ENCODE measurements at regions not wholly inside any gene's neighbourhood (a gene's known extent, or its start where the extent isn't known, plus 50 kb on each side); places are given as distances from the start of the nearest gene placed in this dataset.

GRCh38 chr4:24443200-24443599 lies 141.2 kb downstream of the DHX15 start:
- Histone ChIP-seq H3K9ac (ENCODE audit: insufficient read depth in 1 of 2, low read depth in 2 of 2, low read length in 2 of 2) (no peak overlapping the region), H4K20me1 (replicated peaks; ENCODE audit: control insufficient read depth, insufficient read depth, low read length) (no peaks in the 10 kb centered on the region), H3K9me3 (replicated peaks; ENCODE audit: control insufficient read depth, insufficient read depth, low read depth, low read length) (no peaks in the 10 kb centered on the region), H3K36me3 (ENCODE audit: control insufficient read depth, insufficient read depth, low read length) (no peaks in the 10 kb centered on the region), H3K27me3 (ENCODE audit: control insufficient read depth in 2 of 2, insufficient read depth in 2 of 2, low read length in 2 of 2) (peaks cover 0 to 3% of the 10 kb centered on the region in 2 experiments; a peak in 1 of 5 replicates), H2AFZ (ENCODE audit: low read depth, low read length) (no peak overlapping the region), H3K79me2 (ENCODE audit: control insufficient read depth, insufficient read depth, low read length) (no peaks in the 10 kb centered on the region), H3K27ac (ENCODE audit: extremely low read depth, low read depth, low read length) (no peak overlapping the region), H3K4me2 (ENCODE audit: insufficient read depth, low read length) (no peak overlapping the region), H3K4me1 (replicated peaks in 1 of 2; ENCODE audit: control insufficient read depth in 2 of 2, insufficient read depth in 2 of 2, low read length in 2 of 2) (no peaks in the 10 kb centered on the region), H3K4me3 (no peak overlapping the region), H3K9me1 (ENCODE audit: control insufficient read depth, insufficient read depth, low read length) (no peaks in the 10 kb centered on the region)
- WGBS (ENCODE audit: insufficient coverage, low coverage, missing lambda C conversion rate): 0% methylated on average over 3 of the region's 4 CpGs
- no peak for ATAC-seq
- ChIA-PET POLR2A (no interaction called here), CTCF (ENCODE audit: low intra/inter-chr PET ratio) (no interaction called here)
- intact Hi-C loops (cut with micrococcal nuclease) (no loop called here), in situ Hi-C loops (cut with MboI) (no loop called here)
- FAIRE-seq: no peak
- no TSS peak for BruUV-seq (replicated peaks)
- DNase-seq (ENCODE audit: extremely low read depth in 1 of 4, low spot score in 3 of 4): no peak
- TF ChIP-seq TAF1 (IDR thresholded peaks at IDR 0.05; ENCODE audit: control insufficient read depth, extremely low read depth, insufficient read depth, low read length, severe bottlenecking) (no peak), PML (IDR thresholded peaks at IDR 0.05; ENCODE audit: low read length) (no peak), CREB3L1 (IDR thresholded peaks at IDR 0.05; ENCODE audit: borderline replicate concordance, low read depth) (no peak), NCOA4 (IDR thresholded peaks at IDR 0.05; ENCODE audit: partially characterized antibody) (no peak), ATF3 (IDR thresholded peaks at IDR 0.05) (peak; percentile 64), ATF3 (CRISPR knock-in tag; conservative IDR thresholded peaks at IDR 0.05) (no peak), NR2C2 (CRISPR knock-in tag; IDR thresholded peaks at IDR 0.05) (no peak), NR2C2 (tag; IDR thresholded peaks at IDR 0.05) (no peak), JUND (IDR thresholded peaks at IDR 0.05; ENCODE audit: borderline replicate concordance, low read depth, low read length) (no peak), JUND (tag; IDR thresholded peaks at IDR 0.05; ENCODE audit: borderline replicate concordance, low read depth, low read length) (peak; percentile 40; the same call in 1 of the 3 replicates), KLF10 (CRISPR knock-in tag; IDR thresholded peaks at IDR 0.05) (no peak), HNRNPLL (IDR thresholded peaks at IDR 0.05; ENCODE audit: low read depth, low read length, poor library complexity, severe bottlenecking) (no peak)
- TF ChIP-seq, protein P1, sequence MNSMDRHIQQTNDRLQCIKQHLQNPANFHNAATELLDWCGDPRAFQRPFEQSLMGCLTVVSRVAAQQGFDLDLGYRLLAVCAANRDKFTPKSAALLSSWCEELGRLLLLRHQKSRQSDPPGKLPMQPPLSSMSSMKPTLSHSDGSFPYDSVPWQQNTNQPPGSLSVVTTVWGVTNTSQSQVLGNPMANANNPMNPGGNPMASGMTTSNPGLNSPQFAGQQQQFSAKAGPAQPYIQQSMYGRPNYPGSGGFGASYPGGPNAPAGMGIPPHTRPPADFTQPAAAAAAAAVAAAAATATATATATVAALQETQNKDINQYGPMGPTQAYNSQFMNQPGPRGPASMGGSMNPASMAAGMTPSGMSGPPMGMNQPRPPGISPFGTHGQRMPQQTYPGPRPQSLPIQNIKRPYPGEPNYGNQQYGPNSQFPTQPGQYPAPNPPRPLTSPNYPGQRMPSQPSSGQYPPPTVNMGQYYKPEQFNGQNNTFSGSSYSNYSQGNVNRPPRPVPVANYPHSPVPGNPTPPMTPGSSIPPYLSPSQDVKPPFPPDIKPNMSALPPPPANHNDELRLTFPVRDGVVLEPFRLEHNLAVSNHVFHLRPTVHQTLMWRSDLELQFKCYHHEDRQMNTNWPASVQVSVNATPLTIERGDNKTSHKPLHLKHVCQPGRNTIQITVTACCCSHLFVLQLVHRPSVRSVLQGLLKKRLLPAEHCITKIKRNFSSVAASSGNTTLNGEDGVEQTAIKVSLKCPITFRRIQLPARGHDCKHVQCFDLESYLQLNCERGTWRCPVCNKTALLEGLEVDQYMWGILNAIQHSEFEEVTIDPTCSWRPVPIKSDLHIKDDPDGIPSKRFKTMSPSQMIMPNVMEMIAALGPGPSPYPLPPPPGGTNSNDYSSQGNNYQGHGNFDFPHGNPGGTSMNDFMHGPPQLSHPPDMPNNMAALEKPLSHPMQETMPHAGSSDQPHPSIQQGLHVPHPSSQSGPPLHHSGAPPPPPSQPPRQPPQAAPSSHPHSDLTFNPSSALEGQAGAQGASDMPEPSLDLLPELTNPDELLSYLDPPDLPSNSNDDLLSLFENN (IDR thresholded peaks at IDR 0.05; ENCODE audit: low read depth in 2 of 2, low read length in 2 of 2): no peak
- TF ChIP-seq, protein P2, sequence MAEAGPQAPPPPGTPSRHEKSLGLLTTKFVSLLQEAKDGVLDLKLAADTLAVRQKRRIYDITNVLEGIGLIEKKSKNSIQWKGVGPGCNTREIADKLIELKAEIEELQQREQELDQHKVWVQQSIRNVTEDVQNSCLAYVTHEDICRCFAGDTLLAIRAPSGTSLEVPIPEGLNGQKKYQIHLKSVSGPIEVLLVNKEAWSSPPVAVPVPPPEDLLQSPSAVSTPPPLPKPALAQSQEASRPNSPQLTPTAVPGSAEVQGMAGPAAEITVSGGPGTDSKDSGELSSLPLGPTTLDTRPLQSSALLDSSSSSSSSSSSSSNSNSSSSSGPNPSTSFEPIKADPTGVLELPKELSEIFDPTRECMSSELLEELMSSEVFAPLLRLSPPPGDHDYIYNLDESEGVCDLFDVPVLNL (CRISPR knock-in tag; IDR thresholded peaks at IDR 0.05; ENCODE audit: low read depth): no peak
- TF ChIP-seq, protein P3, sequence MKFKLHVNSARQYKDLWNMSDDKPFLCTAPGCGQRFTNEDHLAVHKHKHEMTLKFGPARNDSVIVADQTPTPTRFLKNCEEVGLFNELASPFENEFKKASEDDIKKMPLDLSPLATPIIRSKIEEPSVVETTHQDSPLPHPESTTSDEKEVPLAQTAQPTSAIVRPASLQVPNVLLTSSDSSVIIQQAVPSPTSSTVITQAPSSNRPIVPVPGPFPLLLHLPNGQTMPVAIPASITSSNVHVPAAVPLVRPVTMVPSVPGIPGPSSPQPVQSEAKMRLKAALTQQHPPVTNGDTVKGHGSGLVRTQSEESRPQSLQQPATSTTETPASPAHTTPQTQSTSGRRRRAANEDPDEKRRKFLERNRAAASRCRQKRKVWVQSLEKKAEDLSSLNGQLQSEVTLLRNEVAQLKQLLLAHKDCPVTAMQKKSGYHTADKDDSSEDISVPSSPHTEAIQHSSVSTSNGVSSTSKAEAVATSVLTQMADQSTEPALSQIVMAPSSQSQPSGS (CRISPR knock-in tag; IDR thresholded peaks at IDR 0.05): no peak
